RCC 7860 (cell line): ENCODE measurements at regions not wholly inside any gene's neighbourhood (a gene's known extent, or its start where the extent isn't known, plus 50 kb on each side); places are given as distances from the start of the nearest gene placed in this dataset.
"Not testable (repeated sequence)": the region's sequence is repeated elsewhere in the genome, so short reads cannot be mapped to it uniquely, and the experiment has no call there.

Experiments
- DNase-seq: peaks from one replicate; pipeline ENCODE4 v3.0.0-alpha.2; 2015; ENCODE audit warnings: low spot score
- FAIRE-seq: peaks from 2 replicates; lab custom pipeline; 2012; peaks lifted over from hg19 to GRCh38; lab: Jason Lieb, UNC

GRCh38 chr3:8110966-8111798, 390.4 kb upstream of the LMCD1 start:
- FAIRE-seq (no peak), DNase-seq (peak; percentile 34)

GRCh38 chr3:8112587-8112986, 389.0 kb upstream of the LMCD1 start:
- no peak for DNase-seq
- no peak for FAIRE-seq

GRCh38 chr3:8113626-8114025, 388.0 kb upstream of the LMCD1 start:
- FAIRE-seq = no peak
- DNase-seq = no peak

GRCh38 chr3:8128686-8129085, 372.9 kb upstream of the LMCD1 start:
- FAIRE-seq = no peak

GRCh38 chr3:8136553-8136952, 365.1 kb upstream of the LMCD1 start:
- DNase-seq = no peak
- no peak for FAIRE-seq

More at GRCh38 chr3:8128686-8129085, 372.9 kb upstream of the LMCD1 start:
- DNase-seq = no peak

GRCh38 chr3:8143186-8143585, 358.4 kb upstream of the LMCD1 start:
- FAIRE-seq (no peak), DNase-seq (no peak)

DNA sequence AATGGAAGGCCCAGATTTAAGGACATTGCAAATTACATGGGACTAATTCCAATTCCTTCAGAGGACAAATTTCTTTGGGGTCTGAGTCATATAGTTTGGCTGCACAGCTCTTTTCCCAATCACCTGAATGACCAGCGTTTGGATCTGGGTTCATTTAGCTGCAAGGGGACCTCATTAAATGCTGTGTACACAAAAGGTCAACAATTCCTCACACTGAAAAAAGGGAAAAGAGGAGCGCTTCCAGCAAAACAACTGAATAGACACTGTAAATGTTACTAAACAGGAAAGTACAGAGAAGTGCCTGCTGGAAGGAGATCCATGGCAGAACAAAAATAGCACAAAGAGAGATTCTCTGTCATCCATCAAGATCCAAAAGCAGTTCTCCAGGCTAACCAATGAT, 356.0 kb upstream of the LMCD1 start:
- FAIRE-seq (no peak), DNase-seq (no peak)

DNA sequence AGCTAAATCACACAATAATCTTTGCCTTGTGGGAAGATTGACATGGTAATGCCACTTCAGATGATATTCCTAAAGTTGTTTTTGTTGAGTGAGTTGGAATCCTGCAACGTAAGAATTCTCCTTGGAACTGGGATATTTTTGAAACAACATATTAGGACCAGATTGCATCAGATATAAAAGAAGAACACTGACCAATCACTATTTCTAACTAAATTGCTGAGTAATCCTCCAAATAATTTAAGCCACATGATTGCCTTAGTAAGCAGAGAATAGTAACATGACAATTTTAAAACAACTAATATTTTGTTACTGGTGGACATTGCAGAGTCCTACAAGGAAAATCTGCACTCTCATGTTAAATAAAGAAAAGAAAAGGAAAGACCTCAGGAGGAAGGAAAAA, 353.9 kb upstream of the LMCD1 start:
- FAIRE-seq = no peak
- no peak for DNase-seq

GRCh38 chr3:8152821-8153418, 348.7 kb upstream of the LMCD1 start:
- no peak for DNase-seq
- no peak for FAIRE-seq

- DNase-seq (no peak), FAIRE-seq (no peak)
Measured at GRCh38 chr3:8153800-8154199, 347.8 kb upstream of the LMCD1 start.

- no peak for FAIRE-seq
Measured at GRCh38 chr3:8154617-8155016, 347.0 kb upstream of the LMCD1 start.

GRCh38 chr3:8156138-8156537, 345.5 kb upstream of the LMCD1 start:
- no peak for FAIRE-seq

More at GRCh38 chr3:8154617-8155016, 347.0 kb upstream of the LMCD1 start:
- DNase-seq = no peak

GRCh38 chr3:8156831-8157230, 344.8 kb upstream of the LMCD1 start:
- DNase-seq (no peak), FAIRE-seq (no peak)

More at GRCh38 chr3:8156138-8156537, 345.5 kb upstream of the LMCD1 start:
- DNase-seq = no peak

GRCh38 chr3:8157640-8158039, 344.0 kb upstream of the LMCD1 start:
- FAIRE-seq = no peak
- no peak for DNase-seq

DNA sequence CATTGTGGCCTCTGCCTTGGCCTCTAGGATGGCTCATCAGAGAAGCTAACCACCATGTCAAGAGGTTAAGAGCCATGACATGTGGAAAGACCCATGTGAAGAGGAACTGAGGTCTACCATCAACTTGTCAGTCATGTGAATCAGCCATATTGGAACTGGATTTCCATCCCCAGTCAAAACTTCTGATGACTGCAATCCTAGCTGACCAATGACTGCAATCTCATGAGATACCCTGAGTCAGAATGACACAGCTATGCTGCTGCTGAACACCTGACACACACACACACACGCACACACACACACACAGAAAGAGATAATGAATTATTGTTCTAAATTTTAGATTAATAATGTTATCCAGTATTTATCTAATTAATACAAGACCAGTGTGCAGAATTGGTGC, 337.5 kb upstream of the LMCD1 start:
- DNase-seq (no peak), FAIRE-seq (no peak)

DNA sequence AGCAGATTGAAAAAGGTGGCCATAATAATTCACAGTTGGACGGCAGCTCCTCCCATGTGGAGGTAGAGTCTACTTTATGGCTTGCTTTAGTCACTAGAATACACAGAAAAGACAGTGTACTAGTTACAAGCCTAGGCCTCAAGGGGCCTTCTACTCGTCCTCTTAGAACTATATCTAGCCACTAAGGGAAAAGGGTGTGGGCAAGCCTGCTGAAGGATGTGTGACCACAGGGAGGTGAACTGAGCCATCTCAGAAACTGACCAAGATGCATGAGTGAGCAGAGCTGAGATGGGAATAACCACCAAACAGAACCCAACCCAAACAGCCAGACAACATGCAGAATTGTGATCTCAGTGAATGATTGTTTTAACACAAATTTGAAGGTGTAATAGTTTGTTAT, 335.6 kb upstream of the LMCD1 start:
- DNase-seq = no peak
- no peak for FAIRE-seq

DNA sequence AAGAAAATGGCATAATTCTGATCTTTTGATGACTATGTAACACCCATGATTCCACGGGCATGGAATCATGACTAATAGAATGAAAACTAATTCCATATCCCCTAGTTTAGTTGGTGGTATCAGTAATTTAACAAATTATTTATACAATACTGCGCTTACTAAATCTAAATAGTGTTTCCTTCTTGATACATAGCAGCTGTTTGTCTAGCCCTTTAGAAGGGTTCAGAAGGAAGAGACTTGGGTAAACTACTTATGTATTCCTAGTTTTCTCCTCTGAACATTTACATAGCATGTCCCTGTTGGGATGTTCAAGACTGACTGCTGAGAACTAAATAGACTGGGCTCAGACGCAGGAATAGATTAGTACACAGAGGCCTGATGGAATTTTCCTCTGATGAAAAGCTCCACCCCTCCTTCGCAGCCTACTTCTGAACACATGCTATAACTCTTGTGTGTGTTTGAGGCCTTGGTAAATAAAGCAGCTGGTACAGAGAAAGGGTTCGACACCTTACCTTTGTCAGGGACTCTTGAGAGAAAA, 330.6 kb upstream of the LMCD1 start:
- FAIRE-seq (no peak), DNase-seq (no peak)

- no peak for DNase-seq
- FAIRE-seq = no peak
Measured at GRCh38 chr3:8173892-8174291, 327.7 kb upstream of the LMCD1 start.

GRCh38 chr3:8176759-8177483, 324.7 kb upstream of the LMCD1 start:
- not testable (repeated sequence) for DNase-seq, FAIRE-seq

DNA sequence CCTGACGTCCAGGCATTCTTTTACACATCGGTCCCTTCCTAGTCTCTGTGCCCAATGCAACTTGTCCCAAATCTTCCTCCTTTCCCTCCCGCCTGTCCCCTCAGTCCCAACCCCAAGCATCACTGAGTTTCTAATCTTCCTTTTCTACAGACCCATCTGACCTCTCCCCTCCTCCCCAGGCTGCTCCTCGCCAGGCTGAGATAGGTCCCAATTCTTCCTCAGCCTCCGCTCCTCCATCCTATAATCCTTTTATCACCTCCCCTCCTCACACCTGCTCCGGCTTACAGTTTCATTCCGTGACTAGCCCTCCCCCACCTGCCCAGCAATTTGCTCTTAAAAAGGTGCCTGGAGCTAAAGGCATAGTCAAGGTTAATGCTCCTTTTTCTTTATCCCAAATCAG, 323.1 kb upstream of the LMCD1 start:
- not testable (repeated sequence) for DNase-seq, FAIRE-seq

DNA sequence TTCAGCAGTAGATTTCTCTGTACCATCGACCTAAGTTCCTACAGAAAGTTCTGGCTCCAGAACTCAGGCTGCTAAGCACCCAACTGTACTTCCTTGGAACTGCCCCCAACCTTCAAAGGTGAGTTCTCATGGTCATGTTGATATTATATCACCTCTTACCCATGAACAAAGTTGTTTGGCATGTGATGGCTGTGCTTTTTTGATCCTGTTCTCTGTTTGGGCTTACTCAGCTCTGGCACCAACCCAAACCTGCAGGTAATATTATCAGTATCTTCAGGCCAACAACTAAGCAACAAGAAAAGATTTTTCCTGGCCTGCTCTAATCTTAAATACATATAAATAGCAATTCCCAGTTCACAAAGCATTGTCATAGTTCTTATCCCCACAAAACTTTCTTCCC, 318.7 kb upstream of the LMCD1 start:
- DNase-seq (no peak), FAIRE-seq (no peak)
